ENCODE measurements at regions not wholly inside any gene's neighbourhood (a gene's known extent, or its start where the extent isn't known, plus 50 kb on each side); places are given as distances from the start of the nearest gene placed in this dataset.

DNA sequence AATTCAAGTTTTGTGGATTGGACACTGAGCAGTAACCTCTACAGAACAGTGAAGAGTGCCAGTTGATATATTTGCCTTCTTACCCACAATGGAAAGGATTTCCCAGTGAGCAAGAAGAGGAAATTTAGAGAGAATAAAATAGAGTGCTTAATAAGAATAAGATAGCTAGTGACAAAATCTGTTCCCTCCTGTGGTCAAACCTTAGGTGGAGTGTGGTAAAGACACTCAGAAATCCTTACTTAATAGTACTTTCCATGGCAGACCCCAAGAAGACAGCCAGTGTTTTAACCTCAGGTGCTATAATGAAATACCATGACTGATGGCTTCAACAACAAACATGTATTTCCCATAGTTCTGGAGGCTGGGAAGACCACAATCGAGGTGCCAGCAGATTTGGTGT lies 108.4 kb upstream of the TNFAIP3 start:
- DNase-seq (ENCODE audit: low read depth in 2 of 2): no peak

DNA sequence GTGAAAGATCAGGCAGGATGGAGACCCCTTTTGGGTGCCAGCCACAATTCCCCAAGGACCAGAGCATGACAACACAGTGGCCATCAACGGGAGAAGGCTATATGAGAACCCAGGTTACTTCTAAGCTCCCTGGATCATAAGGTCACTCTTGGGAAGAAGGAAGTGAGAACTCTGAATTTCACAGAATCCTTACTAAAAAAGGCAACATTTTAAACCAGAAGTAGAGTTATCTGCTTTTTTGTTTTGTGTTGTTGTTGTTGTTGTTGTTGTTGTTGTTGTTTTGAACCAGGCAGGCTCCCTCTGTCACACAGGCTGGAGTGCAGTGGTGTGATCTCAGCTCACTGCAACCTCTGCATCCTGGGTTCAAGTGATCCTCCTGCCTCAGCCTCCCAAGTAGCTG lies 107.4 kb upstream of the TNFAIP3 start:
- no peak for DNase-seq (ENCODE audit: low read depth in 2 of 2)

DNA sequence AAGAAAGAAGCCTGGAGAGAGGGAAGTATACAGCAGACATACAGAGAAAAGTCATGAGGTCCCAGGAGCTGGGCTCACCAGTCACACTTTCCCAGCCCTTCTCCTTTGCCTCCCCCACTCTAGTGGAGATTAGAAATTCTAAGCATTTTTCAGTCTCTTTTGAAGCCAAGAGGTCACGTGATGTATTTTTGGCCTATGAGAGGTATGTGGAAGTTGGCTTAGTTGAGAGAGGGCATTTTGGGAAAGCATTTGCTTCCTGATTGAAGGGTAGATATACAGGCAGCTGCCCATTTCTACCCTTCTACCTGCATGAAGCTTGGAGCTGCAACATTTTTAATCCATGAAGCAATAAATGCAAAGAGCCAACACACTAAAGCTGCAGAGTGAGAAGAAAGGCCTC lies 106.0 kb upstream of the TNFAIP3 start:
- no peak for DNase-seq (ENCODE audit: low read depth in 2 of 2)

DNA sequence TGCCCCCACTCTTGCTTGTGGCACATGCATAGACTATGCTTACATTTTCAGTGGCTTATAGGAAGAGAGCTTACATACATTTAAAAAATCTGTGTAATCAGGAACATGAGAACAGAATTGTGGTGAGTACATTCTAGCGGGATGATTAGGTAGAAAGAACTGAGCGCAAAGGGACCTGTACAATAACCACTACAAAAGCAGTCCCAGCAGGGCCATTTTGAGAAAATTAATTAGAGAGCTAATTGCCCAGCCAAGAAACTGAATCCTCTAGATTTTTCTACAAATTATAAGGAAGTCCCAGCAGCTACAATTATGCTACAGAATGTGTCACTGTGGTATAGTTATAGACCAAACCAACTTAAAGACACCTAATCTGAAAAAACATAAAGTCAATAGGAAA lies 105.6 kb upstream of the TNFAIP3 start:
- no peak for DNase-seq (ENCODE audit: low read depth in 2 of 2)

DNA sequence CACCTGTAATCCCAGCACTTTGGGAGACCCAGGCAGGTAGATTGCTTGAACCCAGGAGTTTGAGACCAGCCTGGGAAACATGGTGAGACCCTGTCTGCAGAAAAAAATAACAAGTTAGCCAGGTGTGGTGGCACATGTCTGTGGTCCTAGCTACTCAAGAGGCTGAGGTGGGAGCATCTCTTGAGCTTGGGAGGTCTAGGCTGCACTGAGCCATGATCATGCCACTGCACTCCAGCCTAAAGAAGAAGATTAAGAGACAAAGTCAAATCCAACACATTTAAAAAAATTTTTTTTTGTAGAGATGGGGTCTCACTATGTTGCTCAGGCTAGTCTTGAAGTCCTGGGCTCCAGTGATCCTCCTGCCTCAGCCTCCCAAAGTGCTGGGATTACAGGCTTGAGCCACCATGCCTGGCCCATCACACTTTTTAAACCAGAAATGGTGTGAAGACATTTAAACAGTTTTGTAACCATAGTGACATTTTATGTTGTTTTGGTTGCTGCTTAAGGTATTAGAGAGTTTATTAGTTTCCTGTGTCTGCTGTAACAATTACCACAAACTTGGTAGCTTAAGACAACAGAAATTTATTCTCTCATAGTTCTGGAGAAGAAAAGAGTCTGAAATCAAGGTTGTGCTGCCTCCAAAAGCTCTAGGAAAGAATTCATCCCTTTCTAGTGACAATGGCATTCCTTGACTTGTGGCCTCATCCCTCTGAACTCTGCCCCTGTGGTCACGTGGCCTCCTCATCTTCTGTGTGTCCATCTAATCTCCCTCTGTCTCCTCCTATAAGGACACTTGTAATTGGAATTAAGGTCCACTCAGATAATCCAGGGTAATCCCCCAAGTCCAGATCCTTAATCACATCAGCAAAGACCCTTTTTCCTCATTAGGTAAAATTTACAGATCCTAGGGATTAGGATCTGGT lies 104.6 kb upstream of the TNFAIP3 start:
- DNase-seq (ENCODE audit: low read depth in 2 of 2): no peak

DNA sequence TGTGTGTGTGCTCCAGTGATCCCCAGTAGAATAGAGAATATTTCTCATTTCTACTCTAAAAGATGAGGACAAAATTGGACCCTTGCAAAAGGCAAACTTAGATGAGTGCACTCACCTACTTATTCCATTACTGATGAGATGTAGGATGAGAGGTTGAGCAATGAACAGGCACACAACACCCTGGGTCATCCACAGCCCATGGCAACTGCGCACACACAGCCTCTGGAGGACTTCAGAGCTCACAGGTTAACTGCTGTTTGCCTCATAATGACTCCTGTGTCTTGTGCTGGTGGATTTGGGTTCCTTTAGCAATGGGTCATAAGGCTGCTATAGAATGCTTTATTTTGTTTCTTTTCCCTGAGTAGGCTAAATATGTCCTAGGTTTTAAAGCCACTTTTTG lies 103.6 kb upstream of the TNFAIP3 start:
- DNase-seq (ENCODE audit: low read depth in 2 of 2): no peak

DNA sequence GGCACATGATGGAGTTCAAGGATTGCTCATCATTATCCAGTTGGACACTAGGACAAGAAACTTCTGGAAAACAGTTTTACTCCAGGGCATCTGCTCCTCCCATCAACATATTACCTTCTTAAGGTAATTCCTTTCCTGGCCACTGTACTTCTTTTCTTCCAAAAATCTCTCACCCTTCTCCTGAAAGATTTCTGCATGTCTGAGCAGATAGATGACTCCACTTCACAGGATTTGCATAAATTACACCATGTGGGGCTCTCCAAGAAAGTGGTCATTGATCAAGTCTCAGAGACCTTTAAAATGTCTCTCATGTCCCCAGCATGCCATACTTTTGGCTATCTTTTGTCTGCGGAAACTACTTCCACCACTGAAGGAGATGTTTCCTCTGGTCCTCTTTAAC lies 103.2 kb upstream of the TNFAIP3 start:
- DNase-seq (ENCODE audit: low read depth in 2 of 2): no peak

DNA sequence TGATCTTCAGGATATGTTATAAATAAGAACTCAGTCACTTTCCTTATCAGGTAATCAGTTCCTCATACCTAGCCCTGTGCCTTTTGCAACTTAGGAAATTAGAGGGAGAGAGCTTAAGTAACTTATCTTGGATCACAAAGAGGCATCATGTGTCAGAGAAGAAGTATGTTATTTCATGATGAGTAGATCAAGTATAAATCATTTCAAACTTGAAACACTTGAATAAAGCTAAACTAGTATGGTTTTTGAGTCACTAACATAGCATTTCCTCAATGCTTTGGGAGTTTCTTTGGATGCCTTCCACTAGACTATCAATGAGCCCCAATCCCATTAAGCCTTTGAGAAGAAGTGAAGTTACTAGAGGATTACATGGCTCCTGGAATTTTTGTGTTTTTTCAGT lies 102.6 kb upstream of the TNFAIP3 start:
- no peak for DNase-seq (ENCODE audit: low read depth in 2 of 2)

DNA sequence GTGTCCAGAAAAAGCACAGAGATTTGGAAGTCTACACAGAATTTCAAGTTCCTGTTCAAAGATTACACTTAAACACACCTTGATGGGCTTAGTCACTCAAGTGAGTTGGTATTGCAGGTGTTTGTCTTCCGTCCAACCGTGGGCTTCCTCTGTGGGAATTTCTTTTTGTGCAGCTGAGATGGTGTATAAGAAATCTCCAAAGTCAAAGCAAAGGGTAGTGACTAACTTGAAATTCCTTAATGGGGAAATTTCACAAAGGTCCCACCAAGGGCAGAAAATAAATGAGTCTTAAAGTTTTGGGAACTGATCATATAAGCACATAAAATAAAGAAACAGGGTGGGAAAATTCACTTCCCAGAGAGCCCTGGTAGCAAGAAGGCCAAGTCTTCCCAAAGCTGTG lies 102.0 kb upstream of the TNFAIP3 start:
- DNase-seq (ENCODE audit: low read depth in 2 of 2): no peak

DNA sequence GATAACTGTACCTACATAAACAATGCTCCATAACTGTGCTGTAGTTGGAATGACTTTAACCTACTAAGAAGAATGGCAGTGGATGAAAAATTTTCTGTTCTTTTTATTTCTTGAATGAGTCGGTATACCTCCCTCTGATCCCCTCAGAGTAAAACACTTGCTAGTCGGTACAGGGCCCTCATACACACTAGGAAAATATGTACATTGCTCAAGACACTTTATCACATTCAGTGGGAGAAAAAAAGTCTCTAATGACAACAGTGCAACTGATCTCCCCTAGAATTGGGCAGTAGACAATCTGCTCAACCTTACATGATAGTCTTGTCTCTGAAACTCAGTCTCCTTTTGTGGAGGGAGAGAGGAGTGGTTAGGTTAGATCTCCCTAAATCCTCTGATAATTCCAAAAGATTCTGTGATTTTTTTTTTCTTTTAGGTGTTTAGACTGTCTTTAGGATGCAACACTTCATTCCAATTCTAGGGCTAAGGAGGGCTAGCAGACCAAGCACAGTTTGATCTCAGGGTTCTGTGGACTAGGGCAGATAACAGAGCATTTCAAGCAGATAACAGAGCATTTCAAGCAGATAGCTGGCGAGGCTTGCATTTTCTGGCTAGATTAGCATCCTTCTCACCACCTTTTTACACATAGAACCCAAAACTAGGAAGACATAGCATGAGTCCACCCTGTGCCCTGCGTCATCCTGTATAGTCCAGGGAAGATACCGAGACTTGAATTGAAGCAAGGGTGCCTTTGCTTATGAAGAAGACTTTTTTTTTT lies 100.3 kb upstream of the TNFAIP3 start:
- DNase-seq (ENCODE audit: low read depth in 2 of 2): no peak

DNA sequence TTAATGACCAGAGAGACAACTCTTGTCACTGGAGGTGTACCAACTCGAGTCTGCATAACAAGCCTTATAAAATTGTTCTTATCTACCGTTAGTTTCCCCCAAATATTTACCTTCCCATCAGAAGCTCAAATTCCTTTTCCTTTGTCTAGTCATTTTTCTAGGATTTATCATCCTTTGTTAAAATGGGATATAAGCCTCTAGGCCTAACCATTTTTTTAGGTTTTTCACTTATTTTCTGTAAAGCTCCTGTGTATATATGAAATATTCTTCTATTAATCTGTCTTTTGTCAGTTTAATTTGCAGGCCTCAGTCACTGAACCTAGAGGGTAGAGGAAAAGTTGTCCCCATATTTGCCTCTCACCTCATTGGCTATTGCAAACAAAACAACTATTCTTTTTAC lies 99.6 kb upstream of the TNFAIP3 start:
- DNase-seq (ENCODE audit: low read depth in 2 of 2): no peak

DNA sequence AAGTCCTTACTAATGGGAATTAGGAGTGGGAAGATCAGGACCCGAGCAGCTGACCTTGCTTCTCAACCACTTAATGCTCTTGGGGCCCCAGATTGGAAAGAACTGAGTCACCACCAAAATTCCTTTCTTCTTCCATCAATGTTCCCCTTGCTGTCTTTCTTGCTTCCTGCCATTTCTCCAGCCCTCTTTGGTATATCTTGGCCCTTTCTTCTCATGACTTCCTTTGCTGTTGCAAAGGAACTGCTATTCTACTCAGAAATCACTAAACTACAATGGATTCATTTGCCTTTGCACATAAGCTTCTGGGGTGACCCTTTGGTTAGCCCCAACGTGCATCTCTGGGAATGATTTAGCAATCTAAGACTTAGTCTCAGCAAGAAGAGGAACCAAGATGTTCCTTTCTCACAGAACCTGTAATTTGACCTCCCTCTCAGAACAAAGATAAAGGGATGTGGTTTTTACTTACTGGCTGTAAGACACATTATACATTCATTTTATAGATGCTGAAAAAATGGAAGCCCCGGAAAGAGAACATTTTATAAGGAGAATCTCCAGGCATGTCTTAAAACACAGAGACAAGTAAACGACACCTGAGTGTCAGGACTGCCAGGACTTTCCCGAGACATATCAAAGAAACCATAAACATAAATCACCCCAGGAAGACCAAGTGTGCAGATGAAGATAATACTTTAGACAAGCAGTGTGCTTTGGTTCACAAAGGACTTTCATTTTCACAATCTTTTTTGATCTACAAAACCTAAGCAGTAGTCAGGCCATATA lies 99.0 kb upstream of the TNFAIP3 start:
- DNase-seq (ENCODE audit: low read depth in 2 of 2): no peak

DNA sequence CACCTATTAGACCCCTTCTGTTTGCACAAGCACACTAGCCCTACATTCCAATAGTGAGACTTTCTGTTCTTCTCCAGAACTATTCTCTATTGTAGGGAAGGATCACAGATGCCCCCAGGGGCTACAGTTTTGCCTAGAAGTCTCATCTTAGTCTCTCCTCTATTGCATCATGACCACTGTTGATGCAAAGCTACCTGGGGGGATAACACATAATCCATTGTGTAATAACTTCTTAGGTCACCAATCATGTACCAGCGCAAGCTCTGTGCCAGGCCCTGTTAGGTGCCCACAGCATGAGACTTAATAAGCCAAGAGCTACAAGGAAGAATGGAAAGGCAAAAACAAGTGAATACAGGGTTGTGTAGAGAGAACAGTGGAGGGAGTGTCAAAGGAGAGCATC lies 98.1 kb upstream of the TNFAIP3 start:
- no peak for DNase-seq (ENCODE audit: low read depth in 2 of 2)

DNA sequence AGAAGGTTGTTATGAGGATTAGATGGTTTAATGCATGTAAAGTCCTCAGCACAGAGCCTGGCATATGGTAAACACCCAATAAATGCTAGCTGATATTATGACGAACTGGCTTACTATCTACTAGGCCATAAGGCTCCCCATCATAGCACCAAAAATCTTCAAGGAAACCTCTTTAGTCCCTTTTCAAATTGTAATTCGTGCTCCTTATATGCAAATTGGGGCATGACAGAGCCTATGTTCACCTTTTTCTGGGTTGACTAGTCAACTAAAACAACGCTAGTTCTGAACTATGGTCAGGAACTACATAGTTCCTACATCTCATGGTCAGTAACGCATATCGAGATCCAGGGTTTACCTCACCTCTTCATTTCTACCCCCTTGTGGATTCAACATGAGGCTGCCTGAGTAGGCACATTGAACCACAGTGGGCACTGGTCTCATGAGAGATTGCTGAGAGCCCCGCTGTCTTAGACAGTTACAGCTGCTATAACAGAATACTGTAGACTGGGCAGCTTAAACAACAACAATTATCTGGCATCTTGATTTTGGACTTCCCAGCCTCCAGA lies 97.2 kb upstream of the TNFAIP3 start:
- no peak for DNase-seq (ENCODE audit: low read depth in 2 of 2)

DNA sequence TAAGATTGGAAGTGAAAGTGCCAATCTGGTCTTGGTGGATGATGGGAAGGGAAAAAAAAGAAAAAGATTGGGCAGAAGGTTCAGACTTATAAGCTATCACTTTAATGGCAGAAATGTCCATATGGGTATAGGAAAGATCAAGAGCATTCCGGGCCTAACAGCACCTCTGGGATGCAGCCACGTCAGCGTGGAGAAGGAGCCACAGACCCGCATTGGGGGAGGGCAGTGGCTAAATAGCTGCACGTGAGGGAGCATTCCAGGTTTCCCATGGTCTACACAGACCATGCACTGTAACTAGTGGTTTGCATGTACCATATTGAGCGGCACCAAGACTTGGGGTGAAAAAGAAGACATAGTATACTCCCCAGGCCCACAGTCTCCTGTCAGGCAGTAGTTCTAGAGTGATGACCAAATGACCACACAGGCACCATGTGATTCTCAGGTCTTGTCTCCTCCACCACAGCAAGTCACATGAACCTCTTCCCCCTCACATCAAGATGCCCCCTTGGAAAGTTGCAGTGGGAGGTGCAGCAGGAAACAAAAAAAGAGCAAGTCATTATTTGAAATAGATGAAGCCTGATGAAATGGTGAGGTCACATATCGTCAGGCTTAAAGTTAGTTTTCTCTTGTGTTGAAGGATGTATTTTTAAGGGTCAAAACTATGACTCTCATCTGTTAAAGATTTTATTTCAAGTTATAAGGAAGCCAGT lies 94.4 kb upstream of the TNFAIP3 start:
- DNase-seq (ENCODE audit: low read depth in 2 of 2): no peak

DNA sequence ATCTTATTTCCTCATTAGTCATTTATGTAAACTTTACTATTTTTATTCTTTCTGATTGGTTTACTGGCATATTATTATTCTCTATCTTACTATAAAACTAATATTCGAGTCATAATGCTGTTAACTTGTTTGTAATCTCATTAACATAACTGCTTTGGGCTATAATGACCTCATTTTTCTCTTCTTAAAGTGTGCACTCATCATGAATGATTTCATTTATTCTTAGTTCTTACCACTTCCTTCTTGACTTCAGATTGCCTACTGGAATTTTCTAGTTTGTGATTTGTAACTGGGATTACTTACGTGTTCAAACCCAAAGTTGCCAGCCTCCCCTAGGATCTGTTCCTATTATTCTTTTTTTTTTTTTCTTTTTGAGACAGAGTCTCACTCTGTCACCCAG lies 91.8 kb upstream of the TNFAIP3 start:
- no peak for DNase-seq (ENCODE audit: low read depth in 2 of 2)

DNA sequence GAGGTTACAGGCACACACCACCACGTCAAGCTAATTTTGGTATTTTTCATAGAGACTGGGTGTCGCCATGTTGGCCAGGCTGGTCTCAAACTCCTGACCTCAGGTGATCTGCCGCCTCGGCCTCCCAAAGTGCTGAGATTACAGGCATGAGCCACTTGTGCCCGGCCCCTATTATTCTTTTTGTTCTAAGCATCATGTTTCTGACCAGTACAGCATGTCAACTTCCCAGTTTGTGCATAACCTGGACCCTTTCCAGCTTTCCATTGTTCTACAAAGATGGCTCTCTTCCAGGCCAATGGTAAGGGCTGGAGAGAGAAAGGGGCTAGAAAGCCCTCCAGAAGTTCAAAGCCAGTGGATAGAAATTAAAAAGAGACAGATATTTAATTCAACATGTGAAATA lies 91.3 kb upstream of the TNFAIP3 start:
- DNase-seq (ENCODE audit: low read depth in 2 of 2): no peak

DNA sequence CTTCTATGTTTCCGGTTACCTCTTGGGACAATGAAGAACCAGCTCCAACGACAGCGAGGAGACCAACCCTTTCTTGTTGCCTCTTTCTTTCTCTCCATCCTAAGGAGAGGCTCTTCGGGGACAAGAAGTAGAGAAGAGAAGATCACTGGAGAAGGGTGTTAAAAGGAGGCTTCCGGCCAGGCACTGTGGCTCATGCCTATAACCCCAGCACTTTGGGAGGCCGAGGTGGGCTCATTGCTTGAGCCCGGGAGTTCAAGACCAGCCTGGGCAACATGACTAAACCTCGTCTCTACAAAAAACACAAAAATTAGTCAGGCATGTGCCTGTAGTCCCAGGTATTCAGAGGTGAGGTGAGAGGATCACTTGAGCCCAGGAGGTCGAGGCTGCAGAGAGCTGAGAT lies 90.8 kb upstream of the TNFAIP3 start:
- no peak for DNase-seq (ENCODE audit: low read depth in 2 of 2)

DNA sequence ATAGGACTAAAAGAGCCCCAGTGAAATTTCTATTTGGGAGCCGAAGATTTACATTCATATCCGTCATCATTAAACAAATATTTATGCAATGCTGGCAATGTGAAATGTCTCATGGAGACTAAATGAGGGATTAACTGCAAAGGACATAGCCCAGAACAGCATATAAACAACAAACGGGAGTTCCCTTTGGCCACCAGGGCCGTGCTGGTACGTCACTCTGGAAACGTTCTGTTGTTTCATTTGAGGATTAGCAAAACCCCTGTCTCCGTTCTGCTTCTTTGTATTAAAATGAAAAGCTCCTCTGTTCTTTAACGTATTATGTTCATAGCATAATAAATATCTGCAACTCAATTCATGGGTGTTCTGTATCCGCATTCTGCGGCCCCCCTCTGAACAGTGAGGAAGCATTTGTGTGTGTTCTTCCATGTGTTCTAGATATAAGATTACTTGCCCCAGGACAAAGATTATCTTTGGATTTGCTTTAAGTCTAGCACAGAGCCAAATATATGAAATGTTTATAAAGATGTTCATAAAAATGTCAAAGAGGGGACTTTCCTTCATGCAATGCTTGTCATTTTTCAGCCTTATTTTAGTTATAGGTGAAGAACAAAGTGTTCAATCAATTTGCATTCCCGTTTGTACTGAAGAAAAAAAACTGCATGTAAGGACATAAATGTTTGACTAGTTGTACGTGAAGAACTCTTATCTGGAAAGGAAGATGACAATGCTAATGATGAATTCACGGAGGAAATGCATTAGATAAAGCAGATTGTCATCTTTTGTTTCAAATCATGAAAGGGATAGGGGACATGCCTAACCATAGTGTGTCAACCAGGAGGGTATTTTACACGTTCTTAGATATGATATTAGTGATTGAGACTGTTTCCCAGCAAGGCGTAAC lies 90.0 kb upstream of the TNFAIP3 start:
- no peak for DNase-seq (ENCODE audit: low read depth in 2 of 2)

DNA sequence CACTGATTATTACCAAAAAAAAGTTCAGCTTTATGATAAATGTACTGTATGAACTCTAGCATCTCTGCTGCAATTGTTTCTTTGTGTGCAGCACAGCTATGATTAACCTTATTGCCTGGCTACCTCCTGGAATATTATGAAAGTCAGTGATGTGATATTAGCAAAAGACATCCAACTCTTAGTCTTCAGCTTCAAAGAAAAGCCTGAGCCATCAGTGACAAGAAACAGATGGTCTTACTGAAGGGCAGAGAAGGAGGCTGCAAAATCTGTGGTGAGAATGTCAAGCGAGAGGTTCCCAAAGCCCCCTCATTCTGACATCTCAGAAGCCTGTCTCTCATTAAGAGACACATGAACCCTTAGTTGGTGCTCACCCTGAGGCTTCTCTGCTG lies 89.4 kb upstream of the TNFAIP3 start:
- no peak for DNase-seq (ENCODE audit: low read depth in 2 of 2)

Measured in activated CD8-positive, alpha-beta memory T cell treated with anti-CD3 and anti-CD28 coated beads for 4 hours (primary cell).